ENCODE measurements at regions not wholly inside any gene's neighbourhood (a gene's known extent, or its start where the extent isn't known, plus 50 kb on each side); places are given as distances from the start of the nearest gene placed in this dataset.
"Not testable (repeated sequence)": the region's sequence is repeated elsewhere in the genome, so short reads cannot be mapped to it uniquely, and the experiment has no call there.

- DNase-seq: no peak
Observed at GRCh38 chr12:96085475-96085874, 50.1 kb upstream of the LTA4H start.

- DNase-seq: not testable (repeated sequence)
Observed at GRCh38 chr12:96086190-96086589, 50.8 kb upstream of the LTA4H start.

GRCh38 chr12:96091833-96092232 is 56.4 kb upstream of the LTA4H start:
- DNase-seq: no peak

- DNase-seq: no peak
Observed at GRCh38 chr12:96093543-96094196, 58.3 kb upstream of the LTA4H start.

- DNase-seq: no peak
Observed at GRCh38 chr12:96094201-96094600, 58.8 kb upstream of the LTA4H start.

GRCh38 chr12:96098631-96099030 is 63.2 kb upstream of the LTA4H start:
- no peak for DNase-seq

GRCh38 chr12:96099421-96099820 is 64.0 kb upstream of the LTA4H start:
- DNase-seq: no peak

- no peak for DNase-seq
Observed at GRCh38 chr12:96099986-96100385, 64.6 kb upstream of the LTA4H start.

- DNase-seq: no peak
Observed at GRCh38 chr12:96101806-96102205, 66.4 kb upstream of the LTA4H start.

- no peak for DNase-seq
Observed at GRCh38 chr12:96103067-96103644, 67.8 kb upstream of the LTA4H start.

- DNase-seq: no peak
Observed at GRCh38 chr12:96104566-96104965, 69.2 kb upstream of the LTA4H start.

GRCh38 chr12:96106137-96106536 is 70.8 kb upstream of the LTA4H start:
- no peak for DNase-seq

GRCh38 chr12:96107236-96107635 is 71.8 kb upstream of the LTA4H start:
- no peak for DNase-seq

- peak; percentile 38 for DNase-seq
Observed at GRCh38 chr12:96108321-96108720, 72.9 kb upstream of the LTA4H start.

- not testable (repeated sequence) for DNase-seq
Observed at GRCh38 chr12:96108941-96109340, 73.6 kb upstream of the LTA4H start.

- DNase-seq: no peak
Observed at GRCh38 chr12:96112733-96113132, 77.3 kb upstream of the LTA4H start.

GRCh38 chr12:96117460-96117859 is 76.7 kb upstream of the ELK3 start:
- no peak for DNase-seq

GRCh38 chr12:96120359-96121100 is 73.6 kb upstream of the ELK3 start:
- DNase-seq: no peak

- no peak for DNase-seq
Observed at GRCh38 chr12:96121271-96121711, 72.9 kb upstream of the ELK3 start.

- not testable (repeated sequence) for DNase-seq
Observed at GRCh38 chr12:96128292-96128691, 65.9 kb upstream of the ELK3 start.

GRCh38 chr12:96130396-96131059 is 63.6 kb upstream of the ELK3 start:
- DNase-seq: no peak

GRCh38 chr12:96131230-96131788 is 62.9 kb upstream of the ELK3 start:
- DNase-seq: no peak

- no peak for DNase-seq
Observed at GRCh38 chr12:96132819-96133218, 61.4 kb upstream of the ELK3 start.

Measured in activated T-cell treated with anti-CD3 and anti-CD28 coated beads, Interleukin-2, amount 50 U/mL, for 1 hour (primary cell).